NCI-H2196 (cell line): ENCODE measurements at regions not wholly inside any gene's neighbourhood (a gene's known extent, or its start where the extent isn't known, plus 50 kb on each side); places are given as distances from the start of the nearest gene placed in this dataset.
"Not testable (repeated sequence)": the region's sequence is repeated elsewhere in the genome, so short reads cannot be mapped to it uniquely, and the experiment has no call there.

ENCODE experiments used
- DNase-seq: peaks from one replicate; lab custom pipeline; 2025; ENCODE audit not compliant: unreplicated experiment; lab: John Stamatoyannopoulos, UW

DNA sequence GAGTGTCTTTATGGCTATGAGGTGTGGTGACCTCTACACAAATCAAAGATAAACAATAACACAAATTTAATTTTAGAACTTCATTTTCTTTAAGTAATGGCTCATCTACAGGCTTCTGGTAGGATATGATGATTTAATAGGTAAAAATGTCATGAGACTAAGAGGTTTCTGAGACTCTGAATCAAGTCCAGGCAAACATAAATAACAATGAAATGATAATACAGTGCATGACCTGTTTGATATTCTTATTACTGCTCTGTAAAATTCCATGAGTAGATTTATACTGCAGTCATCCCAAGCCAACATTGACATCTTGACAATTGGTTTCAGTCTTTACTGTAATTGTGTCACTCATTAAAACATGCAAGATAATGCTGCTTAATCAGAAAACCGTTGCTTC, 936.8 kb downstream of the MCTP2 start:
- DNase-seq = no peak

DNA sequence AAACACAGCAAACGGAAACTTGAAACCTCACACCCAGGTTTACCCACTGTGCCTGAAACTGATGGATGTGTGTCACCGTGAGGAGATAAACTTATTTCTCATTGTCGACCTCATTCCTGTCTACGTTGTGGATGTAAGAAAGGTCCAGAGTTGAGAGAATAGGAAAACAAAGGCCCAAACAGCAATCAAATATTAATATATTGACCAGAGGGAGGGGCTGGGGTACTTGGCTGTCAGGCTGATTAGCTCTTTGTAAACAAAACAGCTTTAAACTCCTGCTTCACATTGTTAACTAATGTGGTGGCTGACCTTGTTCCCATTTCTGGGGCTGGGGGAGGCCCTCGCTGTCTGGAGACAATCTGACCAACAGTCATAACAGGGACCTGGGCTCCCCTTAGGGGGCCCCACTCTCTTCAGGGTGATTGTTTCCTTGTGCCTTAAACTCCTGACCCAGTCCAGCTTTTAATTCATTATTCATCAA, 937.6 kb downstream of the MCTP2 start:
- DNase-seq = no peak

DNA sequence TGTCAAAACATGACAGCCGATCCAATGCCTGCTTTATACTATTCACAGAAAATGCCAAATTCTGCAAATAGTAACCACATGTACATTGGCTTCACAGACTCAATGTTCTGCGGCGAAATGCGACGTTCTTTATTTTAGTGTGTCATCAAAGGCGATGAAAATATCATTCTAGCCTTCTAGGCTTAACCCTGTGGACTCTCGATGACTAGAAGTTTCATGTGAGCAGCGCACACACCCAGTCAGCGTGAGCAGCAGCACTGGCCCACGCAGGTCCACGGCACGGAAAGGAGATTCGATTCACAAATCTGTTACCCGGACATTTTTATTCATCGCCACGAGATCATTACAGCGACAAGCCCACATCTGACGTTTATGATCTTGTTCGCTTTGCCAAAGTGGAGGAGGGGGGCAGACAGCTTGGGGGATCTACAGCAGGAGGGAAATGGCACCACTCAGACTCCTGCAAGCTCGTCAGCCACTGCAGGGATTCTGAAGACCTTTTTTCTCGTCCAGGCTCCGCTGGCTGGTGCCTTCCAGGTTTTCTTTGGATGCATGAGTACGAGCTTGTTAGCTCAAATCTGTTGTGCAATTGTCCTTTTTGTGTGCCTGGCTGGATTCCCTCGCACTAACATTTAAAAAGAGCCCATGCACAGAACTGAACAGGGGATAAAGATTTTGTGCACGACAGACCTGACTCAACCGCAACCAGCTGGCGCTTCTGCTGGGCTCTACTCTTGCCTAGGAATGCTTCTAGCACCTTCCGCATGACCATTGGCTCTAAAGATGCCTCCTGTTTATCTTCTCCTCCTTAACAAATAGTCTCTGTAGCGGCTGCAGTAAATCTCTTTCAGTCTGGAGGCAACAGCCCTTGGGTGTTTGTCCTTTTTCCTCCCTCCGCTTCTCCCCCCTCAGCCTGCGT, 938.4 kb downstream of the MCTP2 start:
- no peak for DNase-seq

DNA sequence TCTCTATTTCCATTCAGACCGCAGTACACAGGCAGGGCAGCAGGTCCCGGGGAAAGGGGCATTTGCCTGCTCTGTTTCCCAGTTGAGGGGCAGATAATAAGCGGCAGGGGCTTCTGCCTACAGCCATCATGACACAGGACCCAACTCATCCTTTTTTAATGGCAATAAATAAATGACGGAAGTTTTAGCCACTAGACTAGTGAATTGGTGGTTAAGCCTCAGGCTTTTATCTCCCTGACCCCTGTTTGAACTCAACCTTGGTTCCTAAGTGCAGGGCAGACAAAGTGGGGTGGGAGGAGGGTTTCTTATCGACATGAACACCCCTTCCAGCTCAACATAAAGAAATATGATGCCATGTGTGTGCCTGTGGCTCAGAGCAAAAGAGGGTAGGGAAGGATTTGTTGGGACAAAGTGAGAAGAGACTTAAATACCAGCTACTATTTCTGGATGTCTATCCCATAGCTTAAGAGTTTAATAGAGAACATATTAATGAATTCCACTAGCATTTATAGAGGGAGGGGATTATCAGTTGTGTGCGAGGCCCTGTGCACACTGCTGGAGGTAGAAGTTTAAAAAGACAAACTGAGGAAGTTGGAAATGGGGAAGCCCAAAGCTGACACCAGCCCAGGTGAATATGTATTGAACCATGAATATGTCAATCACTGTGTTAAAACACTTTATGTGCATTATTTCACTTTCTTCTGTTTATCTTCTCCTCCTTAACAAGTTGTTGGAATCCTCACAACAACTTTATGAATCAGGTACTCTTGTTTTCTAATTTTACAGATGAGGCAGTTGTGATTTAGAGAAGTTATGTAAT, 939.4 kb downstream of the MCTP2 start:
- no peak for DNase-seq

DNA sequence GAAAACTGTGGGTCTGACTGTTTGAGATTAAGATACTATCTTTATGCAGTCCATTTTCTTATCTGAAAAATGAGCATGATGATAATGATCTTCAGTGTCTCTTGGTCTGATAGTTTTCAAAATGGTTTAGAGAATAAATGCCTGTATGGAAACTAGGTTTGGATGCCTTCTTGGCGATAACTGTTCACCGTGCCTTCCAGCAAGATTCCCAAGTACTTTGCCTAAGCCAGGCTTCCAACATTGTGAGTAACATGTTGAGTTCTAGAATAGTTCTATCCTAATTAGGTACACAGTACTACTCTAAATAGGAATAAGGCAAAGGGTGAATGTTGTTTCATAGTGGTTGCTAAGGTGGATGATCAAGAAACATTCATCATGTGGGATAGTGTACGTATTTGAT, 940.2 kb downstream of the MCTP2 start:
- DNase-seq = no peak

DNA sequence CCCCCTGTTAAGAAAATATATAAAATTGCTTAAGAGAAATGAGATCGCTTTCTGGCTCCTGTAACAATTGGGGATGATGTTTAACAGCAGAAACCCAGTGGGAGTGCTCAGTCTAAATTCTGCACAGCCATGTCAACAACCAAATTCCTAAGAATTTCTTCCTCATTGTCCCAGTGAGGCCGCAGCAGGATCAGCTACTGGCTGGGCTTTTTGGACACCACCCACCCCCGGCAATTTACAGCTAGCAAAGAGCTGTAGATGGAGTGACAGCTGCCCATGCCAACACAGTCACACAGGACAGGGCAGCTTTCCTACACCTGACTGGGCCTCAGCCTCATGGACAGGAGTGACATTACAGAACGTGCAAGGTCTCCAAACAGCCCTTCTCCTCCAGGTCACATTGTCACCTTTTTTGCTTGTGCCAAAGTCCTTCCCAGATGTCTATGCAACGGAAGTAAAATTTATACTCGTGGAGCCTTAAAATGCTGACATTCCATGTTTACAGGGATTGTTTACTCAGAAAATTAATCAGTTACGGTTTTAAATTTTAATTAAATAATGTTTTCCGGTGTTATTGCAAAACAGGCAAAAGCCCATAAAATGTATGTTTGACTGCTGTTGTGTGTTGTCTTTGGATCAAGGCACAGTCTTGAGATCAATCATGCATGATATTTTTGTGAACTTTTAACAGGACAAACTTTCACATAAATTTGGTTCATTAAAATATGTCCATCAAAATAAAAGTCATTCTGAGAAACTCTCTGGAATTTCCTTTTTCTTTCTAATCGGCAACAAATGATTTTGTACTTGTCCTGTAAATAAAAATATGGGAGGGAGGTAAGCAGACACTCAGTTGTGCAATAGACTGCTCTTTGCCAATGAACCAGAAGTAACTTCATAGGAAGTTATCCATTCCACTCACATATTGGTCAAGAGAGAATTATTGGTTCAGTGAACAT, 943.2 kb downstream of the MCTP2 start:
- no peak for DNase-seq

DNA sequence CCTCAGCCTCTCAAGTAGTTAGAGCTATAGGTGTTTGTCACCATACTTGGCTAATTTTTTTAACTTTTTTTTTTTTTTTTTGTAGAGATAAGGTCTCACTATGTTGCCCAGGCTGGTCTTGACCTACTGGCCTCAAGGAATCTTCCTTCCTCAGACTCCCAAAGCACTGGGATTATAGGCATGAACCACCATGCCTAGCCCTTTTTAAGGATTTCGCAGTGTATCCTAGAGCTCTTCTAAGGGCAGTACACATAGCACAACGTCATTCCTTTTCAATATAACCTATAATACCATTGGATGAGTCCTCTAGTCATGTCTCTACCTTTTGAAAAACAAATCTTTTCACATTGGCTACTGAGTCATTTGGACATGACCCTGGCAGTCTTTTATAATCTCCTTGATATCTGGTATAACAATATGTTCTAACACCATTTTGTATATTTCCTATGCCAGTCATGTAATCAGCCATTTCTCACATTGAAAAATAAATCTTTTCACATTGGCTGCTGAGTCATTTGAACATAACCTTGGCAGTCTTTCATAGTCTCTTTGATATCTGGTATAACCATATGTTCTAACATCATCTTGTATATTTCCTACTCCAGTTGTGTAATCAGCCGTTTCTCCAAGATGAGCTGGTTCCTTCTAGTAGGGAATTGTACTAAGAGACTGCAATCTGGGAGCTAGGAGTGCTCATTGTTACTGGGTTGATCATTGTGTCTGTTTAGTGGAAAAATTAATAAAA, 944.7 kb downstream of the MCTP2 start:
- DNase-seq = no peak

DNA sequence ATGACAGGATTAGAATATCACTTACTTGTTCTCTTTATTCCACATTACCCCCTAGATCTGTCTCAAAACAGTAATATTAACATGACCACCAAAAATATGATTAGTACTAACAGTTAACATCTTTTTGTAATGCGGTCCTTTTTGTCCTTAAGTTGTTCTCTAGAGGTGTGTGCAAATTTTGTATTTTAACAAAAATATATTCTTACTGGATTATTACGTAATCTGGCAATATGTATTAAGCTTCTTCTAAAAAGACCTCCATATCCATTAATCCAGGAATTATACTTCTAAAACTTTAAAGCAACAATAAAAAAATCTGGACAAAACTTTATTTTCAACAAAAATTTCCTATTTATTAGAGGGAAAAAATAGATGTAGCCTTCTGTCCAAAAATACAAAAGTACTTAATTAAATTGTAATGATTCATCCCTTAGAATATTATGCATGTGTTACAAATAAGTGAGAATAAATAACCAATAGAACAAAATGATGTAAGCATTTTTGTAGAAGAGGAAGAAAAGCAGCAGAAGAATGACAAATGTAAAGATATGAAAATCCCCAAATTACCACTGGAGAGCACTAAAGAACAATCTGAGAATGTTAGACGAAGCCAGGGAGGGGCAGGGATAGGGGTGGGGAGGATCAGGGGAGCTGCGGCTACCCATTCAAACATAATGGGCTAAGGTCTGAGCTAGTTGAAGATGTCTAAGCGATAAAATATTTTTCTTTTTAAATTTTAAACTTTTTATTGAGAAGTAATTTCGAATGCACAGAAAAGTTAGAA, 945.6 kb downstream of the MCTP2 start:
- no peak for DNase-seq

DNA sequence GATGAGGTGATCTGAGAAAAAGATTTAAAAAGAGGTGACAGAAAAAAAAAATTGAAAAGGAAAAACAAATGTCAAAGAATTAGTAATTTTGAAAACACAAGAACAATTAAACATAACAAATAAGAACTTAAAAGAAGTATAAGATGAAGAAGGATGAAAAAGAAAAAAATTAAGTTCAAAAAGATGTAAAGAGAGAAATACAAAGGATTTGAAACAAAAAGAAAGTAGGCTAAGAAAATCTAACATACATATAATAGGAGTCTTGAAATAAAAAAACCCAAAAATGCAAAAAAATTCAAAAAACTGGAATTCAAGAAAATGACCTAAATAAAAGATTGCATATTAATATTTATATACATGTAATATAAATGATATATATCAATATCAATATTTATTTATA, 949.2 kb downstream of the MCTP2 start:
- DNase-seq = no peak

DNA sequence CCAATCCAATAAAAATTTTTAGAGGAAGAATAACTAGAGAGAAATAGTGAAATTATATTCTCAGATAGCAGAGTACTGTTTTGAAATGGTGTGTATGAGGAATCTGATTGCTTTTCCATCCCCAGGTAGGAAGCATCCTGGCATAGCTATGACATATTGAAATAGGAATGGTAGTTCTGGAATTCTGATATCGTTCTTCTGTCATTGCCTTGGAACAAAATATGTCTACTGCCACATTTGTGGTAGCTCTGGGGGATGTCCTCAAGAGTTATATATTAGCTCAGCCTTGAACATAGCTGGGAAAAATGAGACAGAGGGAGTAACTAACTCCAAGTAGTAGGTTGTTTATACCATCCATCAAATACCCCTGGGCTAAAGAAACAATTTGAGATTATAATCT, 950.7 kb downstream of the MCTP2 start:
- no peak for DNase-seq

DNA sequence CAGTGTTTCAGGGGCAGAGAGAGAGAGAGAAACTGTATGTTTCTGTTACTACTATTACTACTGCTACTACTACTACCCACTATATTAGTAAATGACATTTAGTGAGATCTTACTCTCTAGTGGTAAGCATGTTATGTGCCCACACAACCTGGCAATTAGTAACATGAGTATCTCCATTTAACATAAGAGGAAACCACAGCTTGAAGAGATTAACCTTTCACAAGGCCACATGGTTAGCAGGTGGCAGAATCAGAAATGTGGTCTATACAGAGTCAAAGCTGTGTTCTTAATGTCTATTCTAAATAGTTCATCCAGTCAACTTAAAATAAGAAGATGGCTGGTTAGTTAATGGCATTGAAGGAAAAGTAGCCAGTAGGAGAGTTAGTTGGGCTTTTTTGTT, 961.6 kb downstream of the MCTP2 start:
- DNase-seq = no peak

DNA sequence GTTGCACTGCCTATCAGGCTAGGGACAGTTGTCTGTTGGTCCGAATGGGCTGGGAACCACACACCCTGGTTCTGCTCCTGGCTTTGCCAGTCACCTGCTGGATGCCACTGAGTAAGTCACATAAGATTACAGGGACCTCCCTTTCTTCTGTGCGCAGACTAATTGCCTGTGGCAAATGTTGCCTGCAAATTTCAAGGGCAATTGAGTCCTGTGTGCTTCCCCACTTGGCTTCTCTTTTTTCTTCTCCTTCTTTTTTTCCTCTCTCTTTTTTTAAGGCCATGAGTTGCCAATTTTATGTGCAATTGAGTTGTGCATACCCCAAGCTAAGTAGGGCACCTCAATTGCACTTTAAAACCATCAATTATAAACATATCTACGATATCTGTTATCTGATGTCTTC, 963.4 kb downstream of the MCTP2 start:
- no peak for DNase-seq

DNA sequence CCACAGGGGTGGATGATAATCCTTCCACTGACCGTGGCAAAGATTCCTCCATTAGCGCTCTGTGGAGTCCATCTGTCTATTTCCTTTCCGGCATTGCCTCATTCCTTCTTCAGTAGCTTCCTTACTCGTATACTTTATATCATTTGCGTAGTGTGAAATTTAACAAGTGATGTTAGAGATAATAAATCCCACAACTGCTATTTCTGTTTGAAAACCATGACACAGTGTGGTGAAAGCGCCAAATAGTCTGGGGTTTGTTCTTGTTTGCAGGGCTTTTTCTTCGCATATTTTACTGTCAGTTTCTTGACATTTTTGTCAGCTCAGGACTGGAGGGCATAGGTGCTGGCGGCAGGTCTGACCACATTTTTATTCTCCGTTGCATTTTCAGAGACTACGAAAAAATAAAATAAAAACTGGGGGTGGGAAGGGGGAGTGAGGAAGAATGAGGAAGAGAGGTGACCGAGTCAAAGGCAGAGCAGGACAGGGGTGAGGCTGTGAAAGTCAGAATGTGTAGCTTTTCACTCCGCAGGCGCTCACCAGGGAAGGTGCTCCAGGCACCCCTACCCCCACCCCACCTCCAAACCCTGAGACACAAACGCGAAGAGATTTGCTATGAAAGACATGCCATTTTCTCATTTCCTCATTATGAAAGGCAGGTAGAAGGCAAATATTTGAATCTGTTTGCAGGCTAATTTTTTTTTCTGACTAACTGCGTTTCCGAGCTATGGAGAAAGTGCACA, 965.0 kb downstream of the MCTP2 start:
- DNase-seq = no peak

DNA sequence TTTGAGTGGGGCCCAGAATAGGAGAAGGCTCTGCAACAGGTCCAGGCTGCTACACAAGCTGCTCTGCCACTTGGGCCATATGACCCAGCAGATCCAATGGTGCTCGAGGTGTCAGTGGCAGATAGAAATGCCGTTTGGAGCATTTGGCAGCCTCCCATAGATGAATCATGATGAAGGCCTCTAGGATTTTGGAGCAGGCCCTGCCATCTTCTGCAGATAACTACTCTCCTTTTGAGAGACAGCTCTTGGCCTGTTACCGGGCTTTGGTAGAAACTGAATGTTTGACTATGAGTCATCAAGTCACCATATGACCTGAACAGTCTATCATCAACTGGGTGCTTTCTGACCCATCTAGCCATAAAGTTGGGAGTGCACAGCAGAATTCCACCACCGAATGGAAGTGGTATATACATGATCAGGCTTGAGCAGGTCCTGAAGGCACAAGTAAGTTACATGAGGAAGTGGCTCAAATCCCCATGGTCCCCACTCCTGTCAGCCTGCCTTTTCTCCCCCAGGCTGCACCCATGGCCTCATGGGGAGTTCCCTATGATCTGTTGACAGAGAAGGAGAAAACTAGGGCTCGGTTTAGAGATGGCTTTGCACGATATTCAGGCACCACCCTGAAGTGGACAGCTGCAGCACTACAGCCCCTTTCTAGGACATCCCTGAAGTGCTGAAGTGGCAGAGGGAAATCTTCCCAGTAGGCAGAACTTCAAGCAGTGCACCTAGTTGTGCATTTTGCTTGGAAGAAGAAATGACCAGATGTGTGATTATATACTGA, 971.4 kb downstream of the MCTP2 start:
- DNase-seq = no peak

DNA sequence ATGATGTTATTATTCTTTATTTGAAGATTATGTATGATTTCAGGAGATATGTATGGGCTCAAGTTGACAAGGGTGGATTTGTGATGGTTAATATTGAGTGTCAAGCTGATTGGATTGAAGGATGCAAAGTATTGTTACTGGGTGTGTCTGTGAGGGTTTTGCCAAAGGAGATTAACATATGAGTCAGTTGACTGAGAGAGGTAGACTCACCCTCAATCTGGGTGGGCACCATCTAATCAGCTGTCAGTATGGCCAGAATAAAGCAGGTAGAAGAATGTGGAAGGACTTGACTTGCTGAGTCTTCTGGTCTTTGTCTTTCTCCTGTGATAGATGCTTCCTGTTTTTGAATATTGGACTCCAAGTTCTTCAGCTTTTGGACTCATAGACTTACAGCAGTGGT, 973.7 kb downstream of the MCTP2 start:
- DNase-seq = no peak

DNA sequence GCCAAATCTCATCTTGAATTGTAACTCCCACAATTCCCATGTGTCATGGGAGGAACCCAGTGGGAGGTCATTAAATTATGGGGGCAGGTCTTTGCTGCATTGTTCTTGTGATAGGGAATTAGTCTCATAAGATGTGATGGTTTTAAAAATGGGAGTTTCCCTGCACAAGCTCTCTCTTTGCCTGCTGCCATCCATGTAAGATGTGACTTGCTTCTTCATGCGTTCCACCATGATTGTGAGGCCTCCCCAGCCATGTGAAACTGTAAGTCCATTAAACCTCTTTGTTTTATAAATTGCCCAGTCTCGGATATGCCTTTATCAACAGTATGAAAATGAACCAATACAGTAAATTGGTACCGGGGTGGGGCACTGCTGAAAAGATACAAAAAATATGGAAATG, 974.5 kb downstream of the MCTP2 start:
- DNase-seq = not testable (repeated sequence)

DNA sequence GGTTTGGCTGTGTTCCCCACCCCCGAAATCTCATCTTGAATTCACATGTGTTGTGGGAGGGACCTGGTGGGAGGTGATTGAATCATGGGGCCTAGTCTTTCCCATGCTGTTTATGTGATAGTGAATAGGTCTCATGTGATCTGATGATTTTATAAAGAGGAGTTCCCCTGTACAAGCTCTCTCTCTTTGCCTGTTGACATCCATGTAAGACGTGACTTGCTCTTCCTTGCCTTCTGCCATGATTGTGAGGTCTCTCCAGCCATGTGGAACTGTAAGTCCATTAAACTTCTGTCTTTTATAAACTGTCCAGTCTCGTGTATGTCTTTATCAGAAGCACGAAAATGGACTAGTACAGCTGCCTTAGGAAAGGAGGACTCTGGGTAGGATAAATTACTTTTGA, 976.7 kb downstream of the MCTP2 start:
- DNase-seq = no peak

DNA sequence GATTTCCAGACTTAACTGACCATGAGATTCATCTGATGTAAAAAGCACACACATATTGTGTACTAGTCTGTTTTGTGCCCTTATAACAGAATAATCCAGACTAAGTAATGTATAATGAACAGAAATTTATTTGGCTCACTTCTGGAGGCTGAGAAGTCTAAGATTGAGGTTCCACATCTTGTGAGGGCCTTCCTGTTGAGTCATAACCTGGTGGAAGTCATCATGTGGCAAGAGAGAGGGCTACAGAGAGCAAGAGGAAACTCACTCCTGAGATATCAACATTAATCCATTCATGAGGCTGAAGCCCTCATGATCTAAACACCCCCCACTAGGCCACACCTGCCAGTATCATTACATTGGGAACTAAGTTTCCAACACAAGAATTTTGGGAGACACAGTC, 977.6 kb downstream of the MCTP2 start:
- no peak for DNase-seq
